ENCODE measurements at regions not wholly inside any gene's neighbourhood (a gene's known extent, or its start where the extent isn't known, plus 50 kb on each side); places are given as distances from the start of the nearest gene placed in this dataset.
A peak's percentile ranks its signal among the peaks of the same experiment; 100 is the strongest.

- Mint-ChIP-seq H3K27me3 (ENCODE audit: low read depth) (peaks cover 5% of the 10 kb centered on the region), H3K4me3 (no peak overlapping the region), H3K36me3 (no peaks in the 10 kb centered on the region), H3K4me1 (no peaks in the 10 kb centered on the region), H3K27ac (no peak overlapping the region), H3K9me3 (no peaks in the 10 kb centered on the region)
- no peak for DNase-seq (ENCODE audit: low spot score)
- TF ChIP-seq GTF2I (CRISPR knock-in tag; conservative IDR thresholded peaks at IDR 0.05), result no peak
- TF ChIP-seq ELF4 (CRISPR knock-in tag; IDR thresholded peaks at IDR 0.05; ENCODE audit: low read depth), result no peak
- no peak for TF ChIP-seq ZNF121 (CRISPR knock-in tag; IDR thresholded peaks at IDR 0.05)
- no peak for TF ChIP-seq SMAD3 (CRISPR knock-in tag; IDR thresholded peaks at IDR 0.05; ENCODE audit: borderline replicate concordance)
- TF ChIP-seq JUN (CRISPR knock-in tag; IDR thresholded peaks at IDR 0.05), result no peak
- TF ChIP-seq JAZF1 (CRISPR knock-in tag; IDR thresholded peaks at IDR 0.05), result no peak
- no peak for TF ChIP-seq IRF2 (CRISPR knock-in tag; IDR thresholded peaks at IDR 0.05; ENCODE audit: borderline replicate concordance, low read depth)
- TF ChIP-seq ZNF138 (CRISPR knock-in tag; conservative IDR thresholded peaks at IDR 0.05), result no peak
- TF ChIP-seq TP53 (CRISPR knock-in tag; IDR thresholded peaks at IDR 0.05), result no peak
- no peak for TF ChIP-seq GABPB1 (CRISPR knock-in tag; IDR thresholded peaks at IDR 0.05)
- CTCF ChIA-PET, result interaction anchor here (1.9 kb wide), 1 partner anchor 141 kb away, joined by 4 read pairs; no protein-coding TSS in a partner anchor
- no peak for ATAC-seq
- POLR2A ChIA-PET, result no interaction called here
Observed at GRCh38 chr14:38873941-38874612, 229.0 kb downstream of the SEC23A start.

- ChIA-PET POLR2A (no interaction called here), CTCF (interaction anchor here (5.2 to 5.8 kb wide), 2 partner anchors 145 to 147 kb away, joined by 39 to 83 read pairs; no protein-coding TSS in a partner anchor)
- no peak overlapping the region for H3K4me3 Mint-ChIP-seq
- no peak for ATAC-seq
- no peaks in the 10 kb centered on the region for H3K9me3 Mint-ChIP-seq
- no peak for DNase-seq (ENCODE audit: low spot score)
- H3K27me3 Mint-ChIP-seq (ENCODE audit: low read depth), result peaks cover 2% of the 10 kb centered on the region; the same call in 1 of the 2 replicates
- H3K27ac Mint-ChIP-seq, result no peak overlapping the region
- H3K36me3 Mint-ChIP-seq, result no peaks in the 10 kb centered on the region
- peaks cover 19% of the 10 kb centered on the region for H3K4me1 Mint-ChIP-seq
- no peak for TF ChIP-seq TEAD4 (CRISPR knock-in tag; IDR thresholded peaks at IDR 0.05)
Observed at GRCh38 chr14:38870296-38870836, 232.7 kb downstream of the SEC23A start.

- CTCF ChIA-PET, result interaction anchor here (0.7 to 5.8 kb wide), 9 partner anchors 12 to 619 kb away, joined by 3 to 83 read pairs (median 5); no protein-coding TSS in a partner anchor
- Mint-ChIP-seq H3K4me1 (peaks cover 19% of the 10 kb centered on the region), H3K27ac (no peak overlapping the region), H3K27me3 (ENCODE audit: low read depth) (peaks cover 2% of the 10 kb centered on the region; the same call in 1 of the 2 replicates), H3K36me3 (peaks cover 2% of the 10 kb centered on the region), H3K9me3 (peaks cover 17% of the 10 kb centered on the region), H3K4me3 (no peak overlapping the region)
- no peak for DNase-seq (ENCODE audit: low spot score)
- no peak for TF ChIP-seq NR2C2 (CRISPR knock-in tag; IDR thresholded peaks at IDR 0.05)
- ATAC-seq, result no peak
- POLR2A ChIA-PET, result no interaction called here
Observed at GRCh38 chr14:38868399-38869290, 234.4 kb downstream of the SEC23A start.

- peaks cover 19% of the 10 kb centered on the region for H3K4me1 Mint-ChIP-seq
- ATAC-seq, result peak; percentile 96
- DNase-seq (ENCODE audit: low spot score), result peak; percentile 79
- ChIA-PET POLR2A (no interaction called here), CTCF (interaction anchor here (0.6 to 5.8 kb wide), 21 partner anchors 9 to 618 kb away, joined by 3 to 83 read pairs (median 4); partner anchors contain the start of gene SEC23A)
- H3K4me3 Mint-ChIP-seq, result no peak overlapping the region
- H3K27me3 Mint-ChIP-seq (ENCODE audit: low read depth), result peaks cover 2% of the 10 kb centered on the region; the same call in 1 of the 2 replicates
- TF ChIP-seq GABPB1 (CRISPR knock-in tag; IDR thresholded peaks at IDR 0.05) (peak; percentile 29), CTCF (IDR thresholded peaks at IDR 0.05) (peak; percentile 78), NR3C1 (CRISPR knock-in tag; conservative IDR thresholded peaks at IDR 0.05; ENCODE audit: low read depth) (no peak)
- peaks cover 17% of the 10 kb centered on the region for H3K9me3 Mint-ChIP-seq
- no peak overlapping the region for H3K27ac Mint-ChIP-seq
- peaks cover 2% of the 10 kb centered on the region for H3K36me3 Mint-ChIP-seq
Observed at GRCh38 chr14:38867561-38868150, 235.4 kb downstream of the SEC23A start.

Data from WTC11 (cell line).